HEK293T (cell line): ENCODE measurements at regions not wholly inside any gene's neighbourhood (a gene's known extent, or its start where the extent isn't known, plus 50 kb on each side); places are given as distances from the start of the nearest gene placed in this dataset.

Source experiments
- CTCF ChIA-PET: fragments of 350-600 bp; formaldehyde crosslinking; extraction: SDS; loops from one replicate; lab custom pipeline; 2021; ENCODE audit warnings: antibody characterized with exemption, inconsistent platforms; lab: Yijun Ruan, JAX
- POLR2A ChIA-PET: fragments of 350-600 bp; formaldehyde crosslinking; extraction: SDS; loops from one replicate; lab custom pipeline; 2020; ENCODE audit warnings: antibody characterized with exemption, inconsistent platforms; lab: Yijun Ruan, JAX
- DNase-seq: peaks from one replicate; pipeline ENCODE4 v3.0.0; 2012; ENCODE audit warnings: mixed read lengths; ENCODE audit errors: extremely low spot score
- ARNT ChIP-seq: fragments of 450-650 bp; IDR thresholded peaks from 2 replicates; pipeline ENCODE4 v1.6.1; 2017; ENCODE audit warnings: mild to moderate bottlenecking
- BHLHE40 ChIP-seq: fragments of 450-650 bp; IDR thresholded peaks from 2 replicates; pipeline ENCODE4 v1.6.1; 2016; ENCODE audit warnings: mild to moderate bottlenecking, moderate library complexity, borderline replicate concordance
- CTBP1 ChIP-seq: fragments of 450-650 bp; IDR thresholded peaks from 2 replicates; pipeline ENCODE4 v1.6.1; 2016; ENCODE audit warnings: borderline replicate concordance
- ELF4 ChIP-seq: fragments of 450-650 bp; IDR thresholded peaks from 2 replicates; pipeline ENCODE4 v1.6.1; 2017; ENCODE audit warnings: antibody characterized with exemption
- FOXA1 ChIP-seq: fragments of 450-650 bp; IDR thresholded peaks from 2 replicates; pipeline ENCODE4 v1.6.1; 2016; ENCODE audit warnings: mild to moderate bottlenecking
- FOXK2 ChIP-seq: fragments of 450-650 bp; IDR thresholded peaks from 2 replicates; pipeline ENCODE4 v1.6.1; 2016; ENCODE audit warnings: mild to moderate bottlenecking
- FOXM1 ChIP-seq: fragments of 450-650 bp; IDR thresholded peaks from 2 replicates; pipeline ENCODE4 v1.6.1; 2017; ENCODE audit warnings: mild to moderate bottlenecking, borderline replicate concordance
- HDGF ChIP-seq: fragments of 450-650 bp; IDR thresholded peaks from 2 replicates; pipeline ENCODE4 v1.6.1; 2017; ENCODE audit warnings: antibody characterized with exemption, borderline replicate concordance
- L3MBTL2 ChIP-seq: fragments of 450-650 bp; conservative IDR thresholded peaks from 2 replicates; pipeline ENCODE4 v1.6.1; 2016; ENCODE audit warnings: mild to moderate bottlenecking
- LEF1 ChIP-seq: fragments of 450-650 bp; IDR thresholded peaks from 2 replicates; pipeline ENCODE4 v1.6.1; 2017; ENCODE audit warnings: mild to moderate bottlenecking, borderline replicate concordance
- NFRKB ChIP-seq: fragments of 450-650 bp; IDR thresholded peaks from 2 replicates; pipeline ENCODE4 v1.6.1; 2016; ENCODE audit warnings: mild to moderate bottlenecking, moderate library complexity
- SP1 ChIP-seq: fragments of 450-650 bp; IDR thresholded peaks from 2 replicates; pipeline ENCODE4 v1.6.1; 2017
- SUZ12 ChIP-seq: fragments of 450-650 bp; IDR thresholded peaks from 2 replicates; pipeline ENCODE4 v1.6.1; 2016; ENCODE audit warnings: mild to moderate bottlenecking
- TARDBP ChIP-seq: fragments of 450-650 bp; IDR thresholded peaks from 2 replicates; pipeline ENCODE4 v1.6.1; 2016
- ZNF384 ChIP-seq: fragments of 450-650 bp; IDR thresholded peaks from 2 replicates; pipeline ENCODE4 v1.6.1; 2016
- TF ChIP-seq, protein P1 (sequence below): fragments of 450-650 bp; IDR thresholded peaks from 2 replicates; pipeline ENCODE4 v1.6.1; 2016

- TF ChIP-seq BHLHE40 (no peak), ELF4 (no peak), FOXM1 (no peak), TARDBP (no peak), CTBP1 (no peak), NFRKB (no peak), SUZ12 (no peak), FOXK2 (no peak), L3MBTL2 (no peak), ZNF384 (no peak)
- TF ChIP-seq, protein P1, sequence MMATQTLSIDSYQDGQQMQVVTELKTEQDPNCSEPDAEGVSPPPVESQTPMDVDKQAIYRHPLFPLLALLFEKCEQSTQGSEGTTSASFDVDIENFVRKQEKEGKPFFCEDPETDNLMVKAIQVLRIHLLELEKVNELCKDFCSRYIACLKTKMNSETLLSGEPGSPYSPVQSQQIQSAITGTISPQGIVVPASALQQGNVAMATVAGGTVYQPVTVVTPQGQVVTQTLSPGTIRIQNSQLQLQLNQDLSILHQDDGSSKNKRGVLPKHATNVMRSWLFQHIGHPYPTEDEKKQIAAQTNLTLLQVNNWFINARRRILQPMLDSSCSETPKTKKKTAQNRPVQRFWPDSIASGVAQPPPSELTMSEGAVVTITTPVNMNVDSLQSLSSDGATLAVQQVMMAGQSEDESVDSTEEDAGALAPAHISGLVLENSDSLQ = no peak
- ChIA-PET CTCF (no interaction called here), POLR2A (no interaction called here)
- DNase-seq = no peak
These were observed 145.6 kb downstream of the TMEM132E start for GRCh38 chr17:34725008-34725407.

GRCh38 chr17:34723875-34724274, 144.5 kb downstream of the TMEM132E start:
- CTCF ChIA-PET = no interaction called here
- TF ChIP-seq LEF1 (no peak), L3MBTL2 (no peak), FOXA1 (no peak), BHLHE40 (no peak), SP1 (no peak), SUZ12 (no peak), ZNF384 (no peak), CTBP1 (no peak), FOXM1 (no peak), TARDBP (no peak), ARNT (no peak), FOXK2 (no peak), HDGF (no peak), NFRKB (no peak), ELF4 (no peak)
- TF ChIP-seq, protein P1 = no peak
- no peak for DNase-seq
- POLR2A ChIA-PET = no interaction called here

DNA sequence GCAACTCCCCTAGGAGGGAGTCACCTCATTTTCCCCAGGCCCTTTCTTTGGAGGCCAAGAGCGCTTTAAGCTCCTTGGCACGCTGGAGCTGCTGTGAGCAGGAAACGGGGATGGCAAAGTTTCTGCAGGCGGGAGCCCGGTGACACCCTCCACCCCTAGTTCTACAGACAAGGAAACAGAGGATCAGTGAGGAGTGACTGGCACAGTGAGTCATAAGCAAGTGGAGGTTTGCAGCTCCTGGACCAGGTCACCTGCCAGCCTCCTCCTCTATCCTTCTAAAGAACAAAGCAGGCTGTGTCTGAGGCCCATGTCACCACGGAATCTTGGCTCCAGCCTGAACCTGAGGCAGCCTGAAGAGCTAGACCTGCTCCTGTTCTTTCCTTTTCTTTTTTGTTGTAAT, 141.9 kb downstream of the TMEM132E start:
- DNase-seq = no peak
- ChIA-PET POLR2A (no interaction called here), CTCF (interaction anchor here (0.6 kb wide), 1 partner anchor 15 kb away, joined by 3 read pairs; no protein-coding TSS in a partner anchor)
- no peak for TF ChIP-seq FOXM1
- TF ChIP-seq ARNT = no peak
- no peak for TF ChIP-seq ELF4
- no peak for TF ChIP-seq TARDBP
- no peak for TF ChIP-seq SP1
- TF ChIP-seq SUZ12 = no peak
- TF ChIP-seq ZNF384 = no peak
- TF ChIP-seq CTBP1 = no peak
- TF ChIP-seq LEF1 = no peak
- no peak for TF ChIP-seq NFRKB
- TF ChIP-seq FOXA1 = no peak
- no peak for TF ChIP-seq FOXK2

DNA sequence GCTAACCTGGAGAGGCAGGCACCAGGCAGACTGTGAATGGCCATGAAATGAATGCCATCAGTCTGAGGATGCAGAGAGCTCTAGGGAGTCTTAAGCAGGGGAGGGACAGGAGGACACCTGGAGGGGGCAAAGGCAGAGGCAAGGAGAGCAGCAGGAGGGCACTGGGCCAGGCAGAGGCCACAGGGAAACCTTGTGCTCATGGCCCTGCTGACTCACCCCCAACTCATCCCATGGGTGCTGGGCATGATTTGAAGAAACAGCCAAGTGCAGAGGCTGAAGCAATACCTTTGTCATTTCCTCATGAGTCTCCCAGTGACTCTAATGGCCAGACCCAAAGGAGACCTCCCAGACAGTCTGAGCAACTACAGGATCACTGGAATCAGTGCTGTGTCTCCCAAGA, 141.4 kb downstream of the TMEM132E start:
- CTCF ChIA-PET = no interaction called here
- TF ChIP-seq ELF4 (no peak), L3MBTL2 (no peak), FOXA1 (no peak)
- no peak for DNase-seq
- POLR2A ChIA-PET = no interaction called here

DNA sequence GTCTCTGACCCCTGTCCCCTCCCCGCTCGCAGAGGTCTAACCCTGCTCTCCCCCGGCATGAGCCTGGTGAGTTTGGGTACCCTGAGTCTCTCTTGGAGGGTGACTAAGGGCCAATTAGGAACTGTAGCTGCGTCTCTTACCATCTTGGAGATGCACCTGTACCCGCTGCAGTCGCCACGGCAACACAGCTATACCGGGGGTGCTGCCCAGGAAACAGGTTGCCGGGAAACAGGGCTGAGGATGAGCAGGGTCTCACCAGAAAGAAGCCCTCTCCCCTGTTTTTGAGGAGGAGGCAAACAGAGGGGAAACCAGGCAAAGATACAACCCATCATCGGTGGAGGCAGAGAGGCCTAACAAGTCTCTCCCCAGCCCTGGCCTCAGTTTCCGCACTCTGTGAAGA, 140.2 kb downstream of the TMEM132E start:
- ChIA-PET POLR2A (no interaction called here), CTCF (no interaction called here)
- no peak for DNase-seq
- TF ChIP-seq LEF1 (no peak), TARDBP (no peak), SUZ12 (no peak), NFRKB (no peak), HDGF (no peak), ZNF384 (no peak), ARNT (no peak)

GRCh38 chr17:34717092-34717491, 137.7 kb downstream of the TMEM132E start:
- DNase-seq = no peak
- TF ChIP-seq CTBP1 (no peak), ZNF384 (no peak), ARNT (no peak), L3MBTL2 (no peak), FOXK2 (no peak), LEF1 (no peak), BHLHE40 (no peak), SP1 (no peak), FOXM1 (no peak), NFRKB (no peak), FOXA1 (no peak), SUZ12 (no peak)
- ChIA-PET CTCF (no interaction called here), POLR2A (no interaction called here)

GRCh38 chr17:34716291-34716690, 136.9 kb downstream of the TMEM132E start:
- POLR2A ChIA-PET = no interaction called here
- CTCF ChIA-PET = no interaction called here
- no peak for DNase-seq
- TF ChIP-seq, protein P1 = no peak
- no peak for TF ChIP-seq SP1
